GM13977 (cell line): ENCODE measurements at regions not wholly inside any gene's neighbourhood (a gene's known extent, or its start where the extent isn't known, plus 50 kb on each side); places are given as distances from the start of the nearest gene placed in this dataset.

Experiments used
- DNase-seq: peaks from one replicate; pipeline ENCODE4 v3.0.0; 2012; ENCODE audit warnings: low spot score
- in situ Hi-C: fragments of 300-500 bp; cut with MboI; formaldehyde crosslinking; loops from one replicate; pipeline ENCODE4 v1.12.0; 2022; ENCODE audit warnings: low sequenced_read_pairs, low pct_unique_long_range_greater_than_20kb, mixed read lengths, inconsistent platforms; ENCODE audit not compliant: unreplicated experiment
- TF ChIP-seq, protein P1 (sequence below): IDR thresholded peaks from 2 replicates; pipeline ENCODE4 v1.5.1; 2012; ENCODE audit warnings: mild to moderate bottlenecking, control low read depth; ENCODE audit not compliant: insufficient read depth; ENCODE audit errors: extremely low read depth, missing control alignments

- no peak for DNase-seq
- in situ Hi-C loops: no loop called here
- TF ChIP-seq, protein P1, sequence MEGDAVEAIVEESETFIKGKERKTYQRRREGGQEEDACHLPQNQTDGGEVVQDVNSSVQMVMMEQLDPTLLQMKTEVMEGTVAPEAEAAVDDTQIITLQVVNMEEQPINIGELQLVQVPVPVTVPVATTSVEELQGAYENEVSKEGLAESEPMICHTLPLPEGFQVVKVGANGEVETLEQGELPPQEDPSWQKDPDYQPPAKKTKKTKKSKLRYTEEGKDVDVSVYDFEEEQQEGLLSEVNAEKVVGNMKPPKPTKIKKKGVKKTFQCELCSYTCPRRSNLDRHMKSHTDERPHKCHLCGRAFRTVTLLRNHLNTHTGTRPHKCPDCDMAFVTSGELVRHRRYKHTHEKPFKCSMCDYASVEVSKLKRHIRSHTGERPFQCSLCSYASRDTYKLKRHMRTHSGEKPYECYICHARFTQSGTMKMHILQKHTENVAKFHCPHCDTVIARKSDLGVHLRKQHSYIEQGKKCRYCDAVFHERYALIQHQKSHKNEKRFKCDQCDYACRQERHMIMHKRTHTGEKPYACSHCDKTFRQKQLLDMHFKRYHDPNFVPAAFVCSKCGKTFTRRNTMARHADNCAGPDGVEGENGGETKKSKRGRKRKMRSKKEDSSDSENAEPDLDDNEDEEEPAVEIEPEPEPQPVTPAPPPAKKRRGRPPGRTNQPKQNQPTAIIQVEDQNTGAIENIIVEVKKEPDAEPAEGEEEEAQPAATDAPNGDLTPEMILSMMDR: no peak
Observed at GRCh38 chr5:89942171-89942570, 467.4 kb downstream of the CETN3 start.

DNA sequence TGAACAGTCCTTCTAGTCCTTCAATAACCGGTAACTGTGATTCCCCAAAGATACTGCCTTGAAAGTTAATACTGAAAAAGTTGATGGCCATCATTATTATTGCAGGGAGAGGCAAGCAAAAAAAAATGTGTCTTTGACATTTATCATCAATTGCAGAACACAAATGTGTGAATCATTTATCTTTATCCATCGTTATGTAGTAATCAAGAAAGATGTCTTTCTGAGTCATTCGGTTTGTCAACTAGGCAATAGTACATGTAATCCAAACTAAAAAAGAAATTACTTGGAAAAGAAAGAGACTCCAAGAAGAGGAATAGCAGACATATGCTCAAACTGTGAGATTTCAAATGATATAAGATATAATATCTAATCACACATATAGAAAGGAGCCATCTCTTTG lies 473.0 kb downstream of the CETN3 start:
- in situ Hi-C loops: no loop called here
- DNase-seq: no peak
- TF ChIP-seq, protein P1: no peak

- DNase-seq: no peak
- TF ChIP-seq, protein P1: no peak
- in situ Hi-C loops: no loop called here
Observed at GRCh38 chr5:89934069-89934468, 475.5 kb downstream of the CETN3 start.

GRCh38 chr5:89932771-89933181 lies 476.8 kb downstream of the CETN3 start:
- in situ Hi-C loops: no loop called here
- DNase-seq: no peak
- TF ChIP-seq, protein P1: no peak

DNA sequence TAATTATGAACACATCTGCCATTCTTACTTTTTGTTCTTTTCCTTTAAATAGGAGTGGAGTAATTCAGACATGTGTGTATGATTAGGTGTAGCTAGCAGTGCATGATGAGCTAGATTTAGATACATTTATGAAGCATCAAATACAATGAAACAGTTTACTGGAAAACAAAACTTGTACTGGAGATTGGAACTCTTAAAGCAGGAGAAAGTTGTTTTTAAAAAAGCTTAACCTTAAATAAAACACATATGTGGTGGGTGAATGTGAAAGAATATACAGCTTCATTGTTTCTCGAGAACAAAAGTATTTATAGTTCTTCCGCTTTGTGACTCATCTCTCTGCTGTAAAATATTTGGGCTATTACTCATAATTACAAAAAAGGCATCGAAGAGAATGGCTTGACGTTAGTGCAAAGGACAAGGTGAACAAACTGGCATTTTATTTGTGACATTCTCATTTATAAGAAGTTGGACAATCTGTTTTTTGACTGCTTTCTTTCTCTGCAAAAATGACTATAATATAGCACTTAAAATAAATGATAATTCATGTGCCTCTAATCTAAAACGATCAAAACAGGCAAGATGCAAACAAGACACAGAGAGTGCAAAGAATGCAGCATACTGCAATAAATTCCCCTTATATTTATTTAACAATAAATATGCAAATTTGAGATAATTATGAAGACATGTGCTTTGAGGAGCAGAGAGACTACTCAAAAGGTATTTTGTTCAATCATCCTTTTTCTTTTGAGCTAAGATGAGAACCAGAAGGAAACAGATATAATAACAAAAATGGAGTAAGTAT lies 478.8 kb downstream of the CETN3 start:
- TF ChIP-seq, protein P1: no peak

GRCh38 chr5:89929834-89930233 lies 479.7 kb downstream of the CETN3 start:
- TF ChIP-seq, protein P1: no peak
- DNase-seq: no peak
- in situ Hi-C loops: no loop called here

More for the DNA sequence above, 478.8 kb downstream of the CETN3 start:
- in situ Hi-C loops: no loop called here
- DNase-seq: peak; percentile 4

DNA sequence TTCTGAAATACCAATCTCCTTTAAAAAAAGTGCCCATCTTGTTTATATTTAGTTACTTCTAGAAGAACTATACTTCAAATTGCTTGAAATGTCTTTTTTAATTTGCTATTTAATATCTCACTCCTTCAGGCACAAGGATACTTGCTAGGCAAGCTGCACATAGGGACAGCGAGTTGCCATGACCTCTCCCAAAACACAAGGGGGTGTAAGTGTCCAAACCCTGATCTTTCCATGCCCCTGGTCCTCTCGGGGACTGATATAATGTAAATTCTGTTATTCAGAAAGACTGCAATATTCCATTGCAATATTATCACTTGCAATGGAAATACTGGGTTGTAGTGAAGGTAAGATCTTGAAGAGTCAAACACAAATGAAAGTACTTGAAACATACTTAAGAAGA lies 480.4 kb downstream of the CETN3 start:
- in situ Hi-C loops: no loop called here
- TF ChIP-seq, protein P1: peak; percentile 38
- no peak for DNase-seq
